ENCODE measurements at regions not wholly inside any gene's neighbourhood (a gene's known extent, or its start where the extent isn't known, plus 50 kb on each side); places are given as distances from the start of the nearest gene placed in this dataset.

GRCh38 chr18:70520867-70521266, 232.0 kb downstream of the SOCS6 start:
- no peaks in the 10 kb centered on the region for H3K36me3 ChIP-seq (ENCODE audit: control insufficient read depth in 2 of 3, insufficient read depth in 3 of 3, low read length in 3 of 3)
- FAIRE-seq, result no peak
- H3K4me1 ChIP-seq (ENCODE audit: control insufficient read depth in 2 of 3, insufficient read depth in 2 of 3, low read depth in 1 of 3, low read length in 3 of 3), result no peaks in the 10 kb centered on the region
- no peaks in the 10 kb centered on the region for H3K9me3 ChIP-seq (ENCODE audit: control insufficient read depth in 2 of 3, insufficient read depth in 1 of 3, low read length in 3 of 3)
- no peak overlapping the region for H3K27ac ChIP-seq (ENCODE audit: low read depth in 2 of 2, low read length in 2 of 2)
- no peaks in the 10 kb centered on the region for H3K27me3 ChIP-seq (ENCODE audit: control insufficient read depth, insufficient read depth, low read length)
- no peak overlapping the region for H3K9ac ChIP-seq (ENCODE audit: low read length in 3 of 3)
- intact Hi-C loops (cut with DNase I), result no loop called here
- H3K4me3 ChIP-seq (ENCODE audit: low read length in 3 of 3), result no peak overlapping the region
- no peak for TF ChIP-seq CTCF (IDR thresholded peaks at IDR 0.05; ENCODE audit: borderline replicate concordance, extremely low read depth, insufficient read depth)
- no peak for DNase-seq

- Histone ChIP-seq H3K4me1 (ENCODE audit: control insufficient read depth in 2 of 3, insufficient read depth in 2 of 3, low read depth in 1 of 3, low read length in 3 of 3) (no peaks in the 10 kb centered on the region), H3K9ac (ENCODE audit: low read length in 3 of 3) (no peak overlapping the region), H3K36me3 (ENCODE audit: control insufficient read depth in 2 of 3, insufficient read depth in 3 of 3, low read length in 3 of 3) (no peaks in the 10 kb centered on the region), H3K27me3 (ENCODE audit: control insufficient read depth, insufficient read depth, low read length) (no peaks in the 10 kb centered on the region), H3K4me3 (ENCODE audit: low read length in 3 of 3) (no peak overlapping the region), H3K9me3 (ENCODE audit: control insufficient read depth in 2 of 3, insufficient read depth in 1 of 3, low read length in 3 of 3) (no peaks in the 10 kb centered on the region), H3K27ac (ENCODE audit: low read depth in 2 of 2, low read length in 2 of 2) (no peak overlapping the region)
- no peak for DNase-seq
- intact Hi-C loops (cut with DNase I), result no loop called here
- no peak for TF ChIP-seq CTCF (IDR thresholded peaks at IDR 0.05; ENCODE audit: borderline replicate concordance, extremely low read depth, insufficient read depth)
- no peak for FAIRE-seq
These were observed 224.8 kb downstream of the SOCS6 start for GRCh38 chr18:70513502-70514171.

GRCh38 chr18:70507970-70508369, 219.1 kb downstream of the SOCS6 start:
- Histone ChIP-seq H3K9me3 (ENCODE audit: control insufficient read depth in 2 of 3, insufficient read depth in 1 of 3, low read length in 3 of 3) (no peaks in the 10 kb centered on the region), H3K4me1 (ENCODE audit: control insufficient read depth in 2 of 3, insufficient read depth in 2 of 3, low read depth in 1 of 3, low read length in 3 of 3) (no peaks in the 10 kb centered on the region), H3K27ac (ENCODE audit: low read depth in 2 of 2, low read length in 2 of 2) (no peak overlapping the region), H3K4me3 (ENCODE audit: low read length in 3 of 3) (no peak overlapping the region), H3K36me3 (ENCODE audit: control insufficient read depth in 2 of 3, insufficient read depth in 3 of 3, low read length in 3 of 3) (no peaks in the 10 kb centered on the region), H3K27me3 (ENCODE audit: control insufficient read depth, insufficient read depth, low read length) (no peaks in the 10 kb centered on the region), H3K9ac (ENCODE audit: low read length in 3 of 3) (no peak overlapping the region)
- no peak for TF ChIP-seq CTCF (IDR thresholded peaks at IDR 0.05; ENCODE audit: borderline replicate concordance, extremely low read depth, insufficient read depth)
- FAIRE-seq (no peak), DNase-seq (no peak)
- intact Hi-C loops (cut with DNase I), result no loop called here

- intact Hi-C loops (cut with DNase I), result no loop called here
- DNase-seq (no peak), FAIRE-seq (no peak)
- Histone ChIP-seq H3K9me3 (ENCODE audit: control insufficient read depth in 2 of 3, insufficient read depth in 1 of 3, low read length in 3 of 3) (no peaks in the 10 kb centered on the region), H3K4me3 (ENCODE audit: low read length in 3 of 3) (no peak overlapping the region), H3K36me3 (ENCODE audit: control insufficient read depth in 2 of 3, insufficient read depth in 3 of 3, low read length in 3 of 3) (no peaks in the 10 kb centered on the region), H3K4me1 (ENCODE audit: control insufficient read depth in 2 of 3, insufficient read depth in 2 of 3, low read depth in 1 of 3, low read length in 3 of 3) (no peaks in the 10 kb centered on the region), H3K27me3 (ENCODE audit: control insufficient read depth, insufficient read depth, low read length) (no peaks in the 10 kb centered on the region), H3K9ac (ENCODE audit: low read length in 3 of 3) (no peak overlapping the region), H3K27ac (ENCODE audit: low read depth in 2 of 2, low read length in 2 of 2) (no peak overlapping the region)
- TF ChIP-seq CTCF (IDR thresholded peaks at IDR 0.05; ENCODE audit: borderline replicate concordance, extremely low read depth, insufficient read depth), result no peak
These were observed 217.7 kb downstream of the SOCS6 start for GRCh38 chr18:70506511-70506910.
